ENCODE measurements at regions not wholly inside any gene's neighbourhood (a gene's known extent, or its start where the extent isn't known, plus 50 kb on each side); places are given as distances from the start of the nearest gene placed in this dataset.

DNA sequence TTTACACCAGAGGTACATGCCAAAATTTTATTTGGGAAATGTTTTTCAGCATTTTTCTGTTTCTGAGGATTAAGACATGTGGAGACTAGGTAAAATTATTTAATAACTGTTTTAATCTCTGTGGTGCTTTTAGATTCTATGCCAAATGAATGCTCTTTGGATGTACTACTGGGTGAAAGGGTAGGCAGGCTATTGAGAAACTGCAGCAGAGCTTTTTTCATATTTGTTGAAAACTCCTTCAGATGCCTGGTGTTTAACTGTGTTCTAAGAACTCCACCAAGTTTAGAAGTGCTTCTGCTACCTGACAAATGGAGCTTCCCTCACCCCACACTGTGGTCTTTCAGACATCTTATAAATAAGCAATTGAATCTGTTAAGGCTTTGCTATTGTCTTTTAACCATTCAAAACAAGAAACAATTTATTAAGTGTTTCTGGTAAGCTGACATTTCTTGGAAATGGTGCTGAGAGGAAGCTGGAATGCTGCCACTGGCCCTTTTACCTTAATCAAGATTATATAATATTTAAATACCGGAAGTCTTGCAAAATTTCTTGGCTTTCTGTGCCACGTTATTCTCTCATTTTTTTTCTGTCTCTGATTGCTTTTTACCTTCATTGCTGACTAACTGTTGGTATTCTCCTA, 51.2 kb upstream of the CYSLTR1 start:
- H3K27ac ChIP-seq = peak overlapping the region; percentile 25
- ATAC-seq (peak in 1 of 2 donors; percentile 81), DNase-seq (peak; percentile 41)
- H3K27me3 ChIP-seq (ENCODE audit: low read depth) = no peaks in the 10 kb centered on the region
- H3K9me3 ChIP-seq = no peaks in the 10 kb centered on the region
- H3K4me3 ChIP-seq = no peak overlapping the region
- TF ChIP-seq, protein P1, sequence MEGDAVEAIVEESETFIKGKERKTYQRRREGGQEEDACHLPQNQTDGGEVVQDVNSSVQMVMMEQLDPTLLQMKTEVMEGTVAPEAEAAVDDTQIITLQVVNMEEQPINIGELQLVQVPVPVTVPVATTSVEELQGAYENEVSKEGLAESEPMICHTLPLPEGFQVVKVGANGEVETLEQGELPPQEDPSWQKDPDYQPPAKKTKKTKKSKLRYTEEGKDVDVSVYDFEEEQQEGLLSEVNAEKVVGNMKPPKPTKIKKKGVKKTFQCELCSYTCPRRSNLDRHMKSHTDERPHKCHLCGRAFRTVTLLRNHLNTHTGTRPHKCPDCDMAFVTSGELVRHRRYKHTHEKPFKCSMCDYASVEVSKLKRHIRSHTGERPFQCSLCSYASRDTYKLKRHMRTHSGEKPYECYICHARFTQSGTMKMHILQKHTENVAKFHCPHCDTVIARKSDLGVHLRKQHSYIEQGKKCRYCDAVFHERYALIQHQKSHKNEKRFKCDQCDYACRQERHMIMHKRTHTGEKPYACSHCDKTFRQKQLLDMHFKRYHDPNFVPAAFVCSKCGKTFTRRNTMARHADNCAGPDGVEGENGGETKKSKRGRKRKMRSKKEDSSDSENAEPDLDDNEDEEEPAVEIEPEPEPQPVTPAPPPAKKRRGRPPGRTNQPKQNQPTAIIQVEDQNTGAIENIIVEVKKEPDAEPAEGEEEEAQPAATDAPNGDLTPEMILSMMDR (IDR thresholded peaks at IDR 0.05) = no peak
- H3K4me1 ChIP-seq = no peaks in the 10 kb centered on the region
- intact Hi-C loops (cut with DNase I) = no loop called here
- H3K36me3 ChIP-seq = no peaks in the 10 kb centered on the region

All from lower lobe of right lung (tissue), 2 donors.